ENCODE measurements at regions not wholly inside any gene's neighbourhood (a gene's known extent, or its start where the extent isn't known, plus 50 kb on each side); places are given as distances from the start of the nearest gene placed in this dataset.
"Not testable (repeated sequence)": the region's sequence is repeated elsewhere in the genome, so short reads cannot be mapped to it uniquely, and the experiment has no call there.

DNA sequence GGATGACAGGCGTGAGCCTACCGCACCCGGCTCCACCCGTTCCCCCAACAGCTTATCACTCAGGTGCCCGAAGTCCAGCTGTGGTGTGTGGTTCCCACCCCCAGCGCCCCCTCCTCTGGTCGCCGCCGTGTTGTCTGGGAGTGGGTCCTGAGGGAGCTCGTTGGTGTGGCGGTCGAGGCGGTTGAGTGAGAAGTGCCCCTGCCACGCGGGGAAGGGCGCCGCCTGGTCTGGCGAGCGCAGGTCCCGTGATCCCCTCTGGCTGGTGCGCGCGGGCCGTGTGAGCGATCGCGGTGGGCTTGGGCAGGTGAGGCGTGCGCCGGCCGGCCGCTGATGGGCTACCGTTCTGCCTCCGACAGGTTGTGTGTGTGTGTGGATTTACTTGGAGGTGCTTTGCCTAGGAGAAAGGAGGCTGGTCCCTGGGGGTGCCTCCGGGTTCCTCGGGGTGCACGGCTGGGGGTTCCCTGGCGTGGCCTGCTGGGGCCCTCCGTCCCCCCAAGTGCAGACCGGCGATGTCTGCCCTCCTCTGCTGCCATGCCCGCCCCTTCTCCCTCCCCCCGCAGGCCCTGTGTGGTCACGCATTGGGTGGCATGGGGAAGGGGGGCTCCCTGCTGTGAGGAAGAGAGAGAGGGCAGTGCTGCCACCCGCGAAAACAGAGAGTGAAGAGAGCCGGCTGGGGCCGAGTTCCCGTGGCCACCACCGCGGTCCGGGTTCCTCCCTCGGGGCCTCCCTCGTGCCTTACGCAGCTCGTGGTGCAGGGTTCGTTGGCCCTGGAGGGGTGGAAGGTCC lies 336.0 kb upstream of the DEFB115 start:
- Histone ChIP-seq H3K4me3 (ENCODE audit: low read depth, low read length) (no peak overlapping the region), H3K27me3 (ENCODE audit: control insufficient read depth, insufficient read depth, low read length) (no peaks in the 10 kb centered on the region), H3K27ac (no peak overlapping the region), H3K4me1 (no peaks in the 10 kb centered on the region), H2AFZ (no peak overlapping the region), H3K9me3 (ENCODE audit: control insufficient read depth, low read length) (no peaks in the 10 kb centered on the region), H3K36me3 (ENCODE audit: control insufficient read depth, insufficient read depth, low read length) (no peaks in the 10 kb centered on the region), H3K9ac (no peak overlapping the region), H3K79me2 (no peaks in the 10 kb centered on the region), H3K4me2 (ENCODE audit: low read length) (no peak overlapping the region)
- TF ChIP-seq, protein P1, sequence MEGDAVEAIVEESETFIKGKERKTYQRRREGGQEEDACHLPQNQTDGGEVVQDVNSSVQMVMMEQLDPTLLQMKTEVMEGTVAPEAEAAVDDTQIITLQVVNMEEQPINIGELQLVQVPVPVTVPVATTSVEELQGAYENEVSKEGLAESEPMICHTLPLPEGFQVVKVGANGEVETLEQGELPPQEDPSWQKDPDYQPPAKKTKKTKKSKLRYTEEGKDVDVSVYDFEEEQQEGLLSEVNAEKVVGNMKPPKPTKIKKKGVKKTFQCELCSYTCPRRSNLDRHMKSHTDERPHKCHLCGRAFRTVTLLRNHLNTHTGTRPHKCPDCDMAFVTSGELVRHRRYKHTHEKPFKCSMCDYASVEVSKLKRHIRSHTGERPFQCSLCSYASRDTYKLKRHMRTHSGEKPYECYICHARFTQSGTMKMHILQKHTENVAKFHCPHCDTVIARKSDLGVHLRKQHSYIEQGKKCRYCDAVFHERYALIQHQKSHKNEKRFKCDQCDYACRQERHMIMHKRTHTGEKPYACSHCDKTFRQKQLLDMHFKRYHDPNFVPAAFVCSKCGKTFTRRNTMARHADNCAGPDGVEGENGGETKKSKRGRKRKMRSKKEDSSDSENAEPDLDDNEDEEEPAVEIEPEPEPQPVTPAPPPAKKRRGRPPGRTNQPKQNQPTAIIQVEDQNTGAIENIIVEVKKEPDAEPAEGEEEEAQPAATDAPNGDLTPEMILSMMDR (IDR thresholded peaks at IDR 0.05), result no peak

DNA sequence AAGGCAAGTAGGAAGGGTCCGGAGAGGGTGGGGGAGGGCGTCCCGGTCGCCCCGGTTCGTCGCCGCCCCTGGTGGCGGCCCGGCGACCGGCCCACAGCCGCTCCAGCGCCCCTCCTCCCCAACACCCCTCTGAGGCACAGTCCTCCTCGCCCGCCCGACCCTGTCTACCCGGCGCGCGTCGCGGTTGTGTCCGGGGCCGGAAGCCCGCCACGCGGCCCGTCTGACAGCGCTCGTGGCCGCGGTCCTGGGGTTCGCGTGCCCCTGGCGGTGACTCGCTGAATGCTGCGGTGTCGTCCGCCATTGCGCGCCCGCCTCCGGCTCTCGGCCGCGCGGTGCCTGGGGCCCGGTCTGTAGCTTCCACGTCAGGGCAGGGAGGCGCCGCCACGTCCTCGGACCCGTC lies 335.3 kb upstream of the DEFB115 start:
- TF ChIP-seq, protein P1 (IDR thresholded peaks at IDR 0.05), result no peak
- Histone ChIP-seq H3K27me3 (ENCODE audit: control insufficient read depth, insufficient read depth, low read length) (no peaks in the 10 kb centered on the region), H3K36me3 (ENCODE audit: control insufficient read depth, insufficient read depth, low read length) (no peaks in the 10 kb centered on the region), H3K9ac (no peak overlapping the region), H3K9me3 (ENCODE audit: control insufficient read depth, low read length) (no peaks in the 10 kb centered on the region), H3K27ac (no peak overlapping the region), H3K4me3 (ENCODE audit: low read depth, low read length) (no peak overlapping the region), H2AFZ (no peak overlapping the region), H3K4me2 (ENCODE audit: low read length) (no peak overlapping the region), H3K4me1 (no peaks in the 10 kb centered on the region), H3K79me2 (no peaks in the 10 kb centered on the region)

DNA sequence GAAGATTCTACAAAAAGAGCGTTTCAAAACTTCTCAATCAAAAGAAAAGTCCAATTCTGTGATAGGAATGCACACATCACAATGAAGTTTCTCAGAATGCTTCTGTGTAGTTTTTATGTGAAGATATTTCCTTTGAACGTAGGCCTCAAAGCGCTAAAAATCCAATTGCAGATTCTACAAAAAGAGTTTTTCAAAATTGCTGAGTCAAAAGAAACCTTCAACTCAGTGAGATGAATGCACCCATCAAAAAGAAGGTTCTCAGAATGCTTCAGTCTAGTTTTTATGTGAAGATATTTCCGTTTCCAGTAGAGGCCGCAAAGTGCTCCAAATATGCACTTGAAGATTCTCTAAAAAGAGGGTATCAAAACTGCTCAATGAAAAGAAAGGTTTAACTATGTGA lies 319.7 kb upstream of the DEFB115 start:
- TF ChIP-seq, protein P1 (IDR thresholded peaks at IDR 0.05), result no peak
- no peak overlapping the region for H3K4me2 ChIP-seq (ENCODE audit: low read length)
- no peaks in the 10 kb centered on the region for H3K36me3 ChIP-seq (ENCODE audit: control insufficient read depth, insufficient read depth, low read length)

GRCh38 chr20:30949761-30950160 lies 307.7 kb upstream of the DEFB115 start:
- Histone ChIP-seq H3K36me3 (ENCODE audit: control insufficient read depth, insufficient read depth, low read length) (no peaks in the 10 kb centered on the region), H3K27ac (no peak overlapping the region), H2AFZ (no peak overlapping the region), H3K9me3 (ENCODE audit: control insufficient read depth, low read length) (no peaks in the 10 kb centered on the region), H3K9ac (no peak overlapping the region), H3K4me3 (ENCODE audit: low read depth, low read length) (no peak overlapping the region), H3K27me3 (ENCODE audit: control insufficient read depth, insufficient read depth, low read length) (no peaks in the 10 kb centered on the region), H3K4me2 (ENCODE audit: low read length) (no peak overlapping the region), H3K4me1 (no peaks in the 10 kb centered on the region), H3K79me2 (no peaks in the 10 kb centered on the region)
- TF ChIP-seq, protein P1 (IDR thresholded peaks at IDR 0.05), result no peak

More for the DNA sequence above, 319.7 kb upstream of the DEFB115 start:
- Histone ChIP-seq H3K9ac (no peak overlapping the region), H2AFZ (no peak overlapping the region), H3K9me3 (ENCODE audit: control insufficient read depth, low read length) (no peaks in the 10 kb centered on the region), H3K4me1 (no peaks in the 10 kb centered on the region), H3K27me3 (ENCODE audit: control insufficient read depth, insufficient read depth, low read length) (no peaks in the 10 kb centered on the region), H3K4me3 (ENCODE audit: low read depth, low read length) (no peak overlapping the region), H3K79me2 (no peaks in the 10 kb centered on the region), H3K27ac (no peak overlapping the region)

- not testable (repeated sequence) for H3K36me3 ChIP-seq (ENCODE audit: control insufficient read depth, insufficient read depth, low read length); H3K4me1 ChIP-seq; H3K27ac ChIP-seq; H3K4me3 ChIP-seq (ENCODE audit: low read depth, low read length); H3K27me3 ChIP-seq (ENCODE audit: control insufficient read depth, insufficient read depth, low read length); H3K79me2 ChIP-seq; H3K4me2 ChIP-seq (ENCODE audit: low read length); H3K9me3 ChIP-seq (ENCODE audit: control insufficient read depth, low read length); H3K9ac ChIP-seq; H2AFZ ChIP-seq
Measured at GRCh38 chr20:30951088-30951487, 306.4 kb upstream of the DEFB115 start.

- H3K27me3 ChIP-seq (ENCODE audit: control insufficient read depth, insufficient read depth, low read length); H3K4me3 ChIP-seq (ENCODE audit: low read depth, low read length); H2AFZ ChIP-seq; H3K4me1 ChIP-seq; H3K79me2 ChIP-seq; H3K36me3 ChIP-seq (ENCODE audit: control insufficient read depth, insufficient read depth, low read length); H3K9ac ChIP-seq; H3K9me3 ChIP-seq (ENCODE audit: control insufficient read depth, low read length); H3K27ac ChIP-seq; H3K4me2 ChIP-seq (ENCODE audit: low read length): not testable (repeated sequence)
Measured at GRCh38 chr20:30956649-30957048, 300.8 kb upstream of the DEFB115 start.

GRCh38 chr20:30959208-30959607 lies 298.3 kb upstream of the DEFB115 start:
- H3K27ac ChIP-seq; H3K27me3 ChIP-seq (ENCODE audit: control insufficient read depth, insufficient read depth, low read length); H3K36me3 ChIP-seq (ENCODE audit: control insufficient read depth, insufficient read depth, low read length); H3K79me2 ChIP-seq; H3K9me3 ChIP-seq (ENCODE audit: control insufficient read depth, low read length); H3K4me2 ChIP-seq (ENCODE audit: low read length); H3K9ac ChIP-seq; H3K4me3 ChIP-seq (ENCODE audit: low read depth, low read length); H3K4me1 ChIP-seq; H2AFZ ChIP-seq: not testable (repeated sequence)

Data from parathyroid adenoma (tissue), 2 donors.